Activated T-cell treated with anti-CD3 and anti-CD28 coated beads, Interleukin-2, amount 50 U/mL, for 72 hours (primary cell): ENCODE measurements at regions not wholly inside any gene's neighbourhood (a gene's known extent, or its start where the extent isn't known, plus 50 kb on each side); places are given as distances from the start of the nearest gene placed in this dataset.

Experiments used
- ATAC-seq, 2 donors: fragments of 150-1000 bp; cut with Tn5 transposase; replicated peaks in 1 of 2; 2 replicates each; pipeline ENCODE4 v1.10.0; 2021; ENCODE audit warnings: moderate library complexity in 2 of 2, mild to moderate bottlenecking in 1 of 2
- DNase-seq, 2 donors: peaks; one replicate each; pipeline ENCODE4 v3.0.0; 2021 to 2022; ENCODE audit warnings: mixed read lengths in 1 of 2
- H3K27ac Mint-ChIP-seq: one replicate; pipeline ENCODE4 v1.8.0; 2022; ENCODE audit warnings: mild to moderate bottlenecking, moderate library complexity, mixed read lengths
- H3K27me3 Mint-ChIP-seq: one replicate; pipeline ENCODE4 v1.8.0; 2022; ENCODE audit warnings: low read depth, mixed read lengths
- H3K36me3 Mint-ChIP-seq, 2 donors: one replicate each; pipeline ENCODE4 v1.8.0; 2022; ENCODE audit warnings: mixed read lengths in 2 of 2, mild to moderate bottlenecking in 1 of 2; ENCODE audit not compliant: insufficient read depth in 2 of 2
- H3K4me1 Mint-ChIP-seq: one replicate; pipeline ENCODE4 v1.8.0; 2022; ENCODE audit warnings: low read depth, mixed read lengths
- H3K4me3 Mint-ChIP-seq, 2 donors: one replicate each; pipeline ENCODE4 v1.8.0; 2022; ENCODE audit warnings: mild to moderate bottlenecking in 2 of 2, mixed read lengths in 2 of 2, moderate library complexity in 2 of 2
- H3K9me3 Mint-ChIP-seq, 2 donors: one replicate each; pipeline ENCODE4 v1.8.0; 2022; ENCODE audit warnings: mixed read lengths in 2 of 2

GRCh38 chr17:68812876-68813584 lies 142.2 kb downstream of the ABCA8 start:
- Mint-ChIP-seq H3K27ac (no peak overlapping the region), H3K9me3 (peaks cover 0 to 4% of the 10 kb centered on the region in 2 donors), H3K4me3 (no peak overlapping the region), H3K27me3 (no peaks in the 10 kb centered on the region), H3K36me3 (no peaks in the 10 kb centered on the region), H3K4me1 (no peaks in the 10 kb centered on the region)
- ATAC-seq (no peak), DNase-seq (no peak)

GRCh38 chr17:68809148-68809547 lies 146.0 kb downstream of the ABCA8 start:
- H3K36me3 Mint-ChIP-seq = no peaks in the 10 kb centered on the region
- ATAC-seq (no peak), DNase-seq (no peak)
- H3K4me3 Mint-ChIP-seq = no peak overlapping the region
- H3K27me3 Mint-ChIP-seq = no peaks in the 10 kb centered on the region
- H3K9me3 Mint-ChIP-seq = peaks cover 0 to 4% of the 10 kb centered on the region in 2 donors
- no peaks in the 10 kb centered on the region for H3K4me1 Mint-ChIP-seq
- no peak overlapping the region for H3K27ac Mint-ChIP-seq

GRCh38 chr17:68807998-68808772 lies 147.0 kb downstream of the ABCA8 start:
- DNase-seq (no peak), ATAC-seq (no peak)
- H3K4me3 Mint-ChIP-seq = no peak overlapping the region
- H3K27me3 Mint-ChIP-seq = no peaks in the 10 kb centered on the region
- H3K4me1 Mint-ChIP-seq = no peaks in the 10 kb centered on the region
- no peak overlapping the region for H3K27ac Mint-ChIP-seq
- no peaks in the 10 kb centered on the region for H3K36me3 Mint-ChIP-seq
- peaks cover 0 to 4% of the 10 kb centered on the region in 2 donors for H3K9me3 Mint-ChIP-seq

DNA sequence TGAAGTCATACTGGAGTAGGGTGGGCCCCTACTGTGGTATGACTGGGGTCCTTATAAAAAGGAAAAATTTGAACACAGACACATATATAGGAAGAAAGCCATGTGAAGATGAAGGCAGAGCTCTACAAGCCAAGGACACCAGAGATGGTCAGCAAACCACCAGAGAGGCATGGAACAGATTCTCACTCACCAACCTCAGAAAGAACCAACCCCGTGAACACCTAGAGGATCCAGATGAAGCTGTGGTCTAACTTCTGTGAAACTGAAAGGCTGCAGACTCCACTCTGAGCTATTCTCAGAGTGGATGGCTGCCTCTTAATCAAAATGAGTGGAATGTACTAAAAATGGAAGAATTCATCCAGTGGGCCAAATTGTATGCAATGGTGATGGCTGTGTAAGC lies 149.6 kb downstream of the ABCA8 start:
- no peak overlapping the region for H3K4me3 Mint-ChIP-seq
- no peaks in the 10 kb centered on the region for H3K4me1 Mint-ChIP-seq

DNA sequence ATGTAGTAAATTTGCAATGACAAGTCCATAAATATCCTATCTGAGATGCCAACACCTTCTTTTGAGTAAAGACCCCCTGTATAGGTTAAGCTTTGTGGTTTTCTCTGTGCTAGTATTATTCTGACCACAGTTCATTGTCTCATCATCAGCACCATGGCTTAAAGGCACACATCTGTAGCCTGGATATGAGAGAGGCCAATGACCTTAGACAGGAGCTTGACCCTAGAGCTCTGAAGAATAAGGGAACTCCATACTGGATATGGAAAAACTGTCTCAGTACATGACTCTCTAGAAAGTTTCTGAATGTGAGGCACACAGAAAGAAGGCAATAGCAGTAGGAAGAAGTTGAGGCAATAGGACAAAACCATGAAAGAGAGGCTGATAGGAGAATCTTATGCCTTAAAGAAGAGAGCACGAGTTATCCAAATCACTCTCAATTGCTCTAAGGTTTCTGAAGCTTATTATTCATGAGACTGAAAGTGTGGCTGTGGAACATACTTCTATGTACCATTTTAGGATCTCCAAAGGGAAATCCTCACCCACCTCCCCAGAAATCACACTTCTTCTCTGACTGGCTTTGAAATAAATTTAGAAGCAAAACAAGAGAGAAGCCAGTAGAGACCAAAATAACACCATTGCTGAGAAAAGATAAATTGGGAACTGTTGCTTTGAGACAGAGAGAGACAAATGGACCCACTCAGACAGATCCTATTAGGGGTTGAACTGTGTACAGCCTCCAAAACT lies 150.2 kb downstream of the ABCA8 start:
- no peaks in the 10 kb centered on the region for H3K36me3 Mint-ChIP-seq
- no peak overlapping the region for H3K4me3 Mint-ChIP-seq
- DNase-seq (no peak), ATAC-seq (no peak)
- H3K27ac Mint-ChIP-seq = no peak overlapping the region
- no peaks in the 10 kb centered on the region for H3K9me3 Mint-ChIP-seq
- no peaks in the 10 kb centered on the region for H3K27me3 Mint-ChIP-seq
- no peaks in the 10 kb centered on the region for H3K4me1 Mint-ChIP-seq

More for the DNA sequence above, 149.6 kb downstream of the ABCA8 start:
- DNase-seq (no peak), ATAC-seq (no peak)
- no peak overlapping the region for H3K27ac Mint-ChIP-seq
- no peaks in the 10 kb centered on the region for H3K36me3 Mint-ChIP-seq
- H3K27me3 Mint-ChIP-seq = no peaks in the 10 kb centered on the region
- no peaks in the 10 kb centered on the region for H3K9me3 Mint-ChIP-seq

DNA sequence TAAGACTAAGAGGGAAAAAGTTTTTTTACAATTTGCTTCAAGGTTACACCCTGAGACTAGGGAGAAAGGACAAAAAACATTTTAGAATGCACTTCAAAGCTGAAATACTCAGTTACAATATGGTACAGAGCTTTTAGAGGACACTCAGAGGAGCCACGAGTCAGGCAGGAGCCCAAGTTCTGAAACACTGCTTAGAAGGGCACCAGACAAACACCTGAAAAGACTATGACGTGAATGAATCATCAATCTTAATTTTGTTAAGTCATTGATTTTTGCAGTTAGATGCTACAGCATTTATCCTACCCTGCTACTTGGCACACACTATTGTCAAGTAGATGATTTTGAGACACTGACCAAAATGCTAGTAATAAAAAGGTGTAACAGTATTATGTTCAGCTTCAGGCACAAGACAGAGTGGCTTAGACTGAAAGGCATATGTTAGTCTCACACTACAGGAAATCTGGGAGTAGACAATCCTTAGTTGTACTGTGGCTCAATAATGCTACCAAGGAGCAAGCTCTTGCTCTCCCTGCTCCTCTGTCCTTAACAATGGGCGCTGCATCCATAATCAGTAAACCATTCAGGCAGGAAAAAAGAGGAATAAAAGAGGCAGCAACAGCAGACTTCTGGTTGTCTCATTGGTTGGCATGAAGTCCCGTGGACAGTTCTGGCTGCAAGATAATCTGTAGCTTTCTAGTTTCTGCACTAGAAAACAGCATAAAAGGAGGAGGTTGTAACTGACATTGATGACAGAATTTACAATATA lies 151.8 kb downstream of the ABCA8 start:
- Mint-ChIP-seq H3K27ac (no peak overlapping the region), H3K4me1 (no peaks in the 10 kb centered on the region), H3K27me3 (no peaks in the 10 kb centered on the region), H3K9me3 (no peaks in the 10 kb centered on the region), H3K4me3 (no peak overlapping the region), H3K36me3 (no peaks in the 10 kb centered on the region)
- DNase-seq (no peak), ATAC-seq (no peak)

DNA sequence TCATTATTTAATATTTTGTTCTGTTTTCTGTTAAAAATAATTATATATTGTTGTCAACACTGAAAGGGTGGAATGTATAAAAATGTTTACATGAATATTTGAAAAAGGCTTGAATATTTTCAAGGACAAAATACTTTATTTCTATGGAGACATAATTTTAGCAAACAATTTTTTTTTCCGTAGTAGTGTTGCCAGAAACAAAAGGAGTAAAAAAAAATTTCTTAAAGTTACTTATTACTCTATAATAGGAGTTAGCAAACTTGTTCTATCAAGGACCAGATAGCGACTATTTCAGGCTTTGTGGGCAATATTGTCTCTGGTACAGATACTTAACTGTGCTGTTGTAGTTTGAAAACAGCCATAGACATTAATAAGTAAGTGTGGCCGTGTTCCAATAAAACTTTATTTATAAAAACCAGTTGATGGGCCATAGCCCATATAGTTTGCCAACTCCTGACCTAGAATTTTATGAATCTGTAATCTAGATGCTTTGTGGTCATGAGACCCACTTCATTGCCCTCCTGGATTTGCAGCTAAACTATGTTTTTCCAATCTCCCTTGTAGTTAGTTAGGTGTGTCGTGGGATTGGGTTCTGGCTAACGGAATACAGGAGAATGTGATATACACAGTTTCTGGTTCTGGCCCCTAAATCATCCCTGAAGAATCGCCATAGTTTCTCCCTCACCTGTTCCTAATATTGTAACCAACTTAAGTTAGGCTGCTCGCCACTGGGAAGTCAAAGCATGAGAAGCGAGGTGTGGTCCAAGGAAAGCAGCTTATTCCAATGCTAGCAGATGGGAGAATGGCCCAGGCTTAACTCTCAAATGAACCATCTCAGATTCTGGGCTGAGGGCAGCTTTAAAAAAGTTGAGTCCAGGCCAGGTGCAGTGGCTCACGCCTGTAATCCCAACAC lies 153.6 kb downstream of the ABCA8 start:
- Mint-ChIP-seq H3K4me3 (no peak overlapping the region), H3K4me1 (no peaks in the 10 kb centered on the region), H3K9me3 (no peaks in the 10 kb centered on the region), H3K27ac (no peak overlapping the region), H3K36me3 (no peaks in the 10 kb centered on the region), H3K27me3 (no peaks in the 10 kb centered on the region)
- ATAC-seq (no peak), DNase-seq (no peak)

DNA sequence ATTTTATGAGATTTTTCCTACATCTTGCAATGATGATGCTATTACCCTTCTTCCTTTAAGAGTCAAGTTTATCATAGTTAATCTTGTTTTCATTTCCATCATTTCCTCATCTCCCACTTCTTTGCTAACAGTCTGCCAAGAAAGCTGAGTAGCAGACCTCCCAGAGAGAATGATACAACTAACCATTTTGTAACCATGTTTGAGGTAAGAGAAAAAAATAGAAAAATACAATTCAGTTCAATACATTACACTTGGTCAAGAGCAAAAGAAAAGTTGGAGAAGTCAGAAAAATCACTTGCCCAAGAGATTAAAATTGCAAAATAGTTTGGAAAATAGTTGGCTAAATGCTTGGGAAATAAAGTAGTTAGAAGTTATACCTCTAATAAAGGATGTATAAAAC lies 154.4 kb downstream of the ABCA8 start:
- Mint-ChIP-seq H3K4me1 (no peaks in the 10 kb centered on the region), H3K27ac (no peak overlapping the region), H3K27me3 (no peaks in the 10 kb centered on the region), H3K4me3 (no peak overlapping the region), H3K36me3 (no peaks in the 10 kb centered on the region), H3K9me3 (no peaks in the 10 kb centered on the region)
- DNase-seq (no peak), ATAC-seq (no peak)

DNA sequence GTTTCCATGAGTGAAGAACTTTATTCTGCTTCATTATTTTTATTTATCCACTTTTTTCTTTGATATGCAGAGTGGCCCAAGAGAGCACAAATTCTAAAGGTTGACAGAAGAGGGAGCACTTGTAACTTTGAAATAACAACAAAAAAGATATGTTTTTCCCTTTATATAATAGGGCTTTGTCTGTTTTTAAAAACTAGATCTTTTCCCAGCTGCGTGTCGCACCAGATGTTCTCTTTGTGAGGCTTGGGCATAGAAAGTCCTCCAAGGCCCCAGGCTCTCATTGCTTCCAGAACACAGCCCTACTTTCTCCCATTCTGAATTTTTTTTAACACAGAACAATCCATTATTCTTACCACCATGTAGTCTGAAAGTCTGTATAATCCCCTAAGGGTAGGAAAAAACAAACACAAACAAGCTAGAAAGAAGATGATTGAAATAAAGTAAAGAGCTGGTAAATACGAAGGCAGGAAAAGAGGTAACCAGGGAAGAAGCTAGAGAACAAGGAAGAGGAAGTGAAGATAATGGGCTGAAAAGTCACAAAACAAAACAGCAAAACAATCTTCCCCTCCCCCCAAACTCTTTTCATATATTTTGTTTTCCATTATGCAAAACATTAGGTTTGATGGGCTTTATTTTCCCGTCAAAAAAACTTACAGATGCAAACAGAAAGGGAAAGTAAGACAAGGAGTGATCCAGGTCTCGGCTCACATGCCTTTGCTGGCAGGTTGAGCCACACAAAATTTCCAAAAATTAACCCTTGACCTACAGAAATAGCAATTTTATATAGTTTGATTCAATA lies 160.4 kb downstream of the ABCA8 start:
- H3K4me3 Mint-ChIP-seq = peak overlapping the region; percentile 8 to 51
- H3K36me3 Mint-ChIP-seq = no peaks in the 10 kb centered on the region
- no peak for ATAC-seq
- no peak for DNase-seq
- peak overlapping the region; percentile 1 for H3K27ac Mint-ChIP-seq
- no peaks in the 10 kb centered on the region for H3K27me3 Mint-ChIP-seq
- H3K4me1 Mint-ChIP-seq = no peaks in the 10 kb centered on the region
- no peaks in the 10 kb centered on the region for H3K9me3 Mint-ChIP-seq

GRCh38 chr17:68792873-68793272 lies 162.3 kb downstream of the ABCA8 start:
- Mint-ChIP-seq H3K27me3 (peaks cover 7% of the 10 kb centered on the region), H3K27ac (no peak overlapping the region), H3K4me3 (no peak overlapping the region), H3K4me1 (no peaks in the 10 kb centered on the region), H3K36me3 (no peaks in the 10 kb centered on the region), H3K9me3 (no peaks in the 10 kb centered on the region)
- DNase-seq (no peak), ATAC-seq (no peak)

- Mint-ChIP-seq H3K9me3 (no peaks in the 10 kb centered on the region), H3K27me3 (peaks cover 7% of the 10 kb centered on the region), H3K36me3 (no peaks in the 10 kb centered on the region), H3K4me3 (no peak overlapping the region), H3K27ac (no peak overlapping the region), H3K4me1 (no peaks in the 10 kb centered on the region)
- no peak for DNase-seq
- ATAC-seq = no peak
Observed at GRCh38 chr17:68792042-68792685, 163.0 kb downstream of the ABCA8 start.
